DOHH2 (cell line): ENCODE measurements at regions not wholly inside any gene's neighbourhood (a gene's known extent, or its start where the extent isn't known, plus 50 kb on each side); places are given as distances from the start of the nearest gene placed in this dataset.

Experiments used
- H3F3A ChIP-seq: fragments of 200-600 bp; sonication (generic), shearing (Covaris generic); 2 replicates; pipeline ENCODE4 v1.6.0; 2016; ENCODE audit warnings: antibody characterized with exemption, mild to moderate bottlenecking; ENCODE audit not compliant: control insufficient read depth, insufficient read depth
- H3K27ac ChIP-seq: fragments of 200-600 bp; sonication (generic); 2 replicates; pipeline ENCODE4 v1.5.1; 2014; ENCODE audit warnings: low read depth, mild to moderate bottlenecking, low read length, moderate library complexity
- H3K27me3 ChIP-seq: fragments of 200-600 bp; sonication (generic); 2 replicates; pipeline ENCODE4 v1.6.1; 2014; ENCODE audit warnings: mild to moderate bottlenecking, low read length, mixed read lengths; ENCODE audit not compliant: control insufficient read depth
- H3K36me3 ChIP-seq: fragments of 200-600 bp; sonication (generic); 2 replicates; pipeline ENCODE4 v1.6.1; 2014; ENCODE audit warnings: mild to moderate bottlenecking, low read length, moderate library complexity, mixed read lengths; ENCODE audit not compliant: control insufficient read depth
- H3K4me1 ChIP-seq: fragments of 200-600 bp; sonication (generic); 2 replicates; pipeline ENCODE4 v1.6.1; 2014; ENCODE audit warnings: mild to moderate bottlenecking, low read length, mixed read lengths; ENCODE audit not compliant: control insufficient read depth
- H3K4me2 ChIP-seq: fragments of 200-600 bp; sonication (generic); 2 replicates; pipeline ENCODE4 v1.6.0; 2014; ENCODE audit warnings: mild to moderate bottlenecking, low read length, moderate library complexity
- H3K4me3 ChIP-seq: fragments of 200-600 bp; sonication (generic); 2 replicates; pipeline ENCODE4 v1.5.1; 2014; ENCODE audit warnings: mild to moderate bottlenecking, low read length, mixed read lengths
- H3K79me2 ChIP-seq: fragments of 200-600 bp; sonication (generic); 2 replicates; pipeline ENCODE4 v1.6.1; 2014; ENCODE audit warnings: mild to moderate bottlenecking, low read length, mixed read lengths; ENCODE audit not compliant: control insufficient read depth
- H3K9me2 ChIP-seq: fragments of 200-600 bp; sonication (generic); replicated peaks from 2 replicates; pipeline ENCODE4 v1.6.1; 2014; ENCODE audit warnings: mild to moderate bottlenecking, low read length, mixed read lengths; ENCODE audit not compliant: control insufficient read depth
- H3K9me3 ChIP-seq: fragments of 200-600 bp; sonication (generic); 2 replicates; pipeline ENCODE4 v1.6.1; 2014; ENCODE audit warnings: antibody characterized with exemption, low read length, mixed read lengths; ENCODE audit not compliant: control insufficient read depth, insufficient read depth
- H4K20me1 ChIP-seq: fragments of 200-600 bp; sonication (generic); 2 replicates; pipeline ENCODE4 v1.6.0; 2014; ENCODE audit warnings: low read depth, mild to moderate bottlenecking, antibody characterized with exemption, low read length, moderate library complexity; ENCODE audit not compliant: control insufficient read depth, insufficient read depth
- CTCF ChIP-seq: fragments of 200-600 bp; sonication (generic); IDR thresholded peaks from one replicate; pipeline ENCODE4 v1.5.1; 2014; ENCODE audit warnings: antibody characterized with exemption, mild to moderate bottlenecking, low read depth, low read length; ENCODE audit not compliant: poor library complexity, severe bottlenecking
- EZH2phosphoT487 ChIP-seq: fragments of 200-600 bp; sonication (generic); IDR thresholded peaks from 2 replicates; pipeline ENCODE4 v1.6.1; 2017; ENCODE audit warnings: borderline replicate concordance, mild to moderate bottlenecking, antibody characterized with exemption, low read length, moderate library complexity, mixed read lengths

DNA sequence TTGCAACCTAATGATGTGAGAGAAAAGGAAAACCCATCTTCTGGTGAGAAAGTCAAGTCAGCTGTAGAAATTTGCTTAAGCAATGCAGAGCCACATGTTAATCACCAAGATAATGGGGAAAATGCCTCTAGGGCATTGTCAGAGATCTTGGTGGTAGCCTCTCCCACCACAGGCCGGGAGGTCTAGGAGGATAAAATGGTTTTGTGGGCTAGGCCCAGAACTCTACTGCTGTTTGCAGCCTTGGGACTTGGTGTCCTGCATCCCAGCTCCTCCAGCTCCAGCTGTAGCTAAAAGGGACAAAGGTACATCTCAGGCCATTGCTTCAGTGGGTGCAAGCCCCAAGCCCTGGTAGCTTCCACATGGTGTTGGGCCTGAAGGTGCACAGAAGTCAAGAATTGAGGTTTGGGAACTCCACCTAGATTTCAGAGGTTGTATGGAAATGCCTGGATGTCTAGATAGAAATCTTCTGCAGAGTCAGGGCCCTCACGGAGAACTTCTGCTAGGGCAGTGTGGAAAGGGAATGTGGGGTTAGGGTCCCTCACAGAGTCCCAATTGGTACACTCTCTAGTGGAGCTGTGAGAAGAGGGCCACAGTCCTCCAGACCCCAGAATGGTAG is 382.2 kb upstream of the KLHL1 start:
- no peaks in the 10 kb centered on the region for H3K79me2 ChIP-seq
- H3K4me1 ChIP-seq: no peaks in the 10 kb centered on the region
- no peak overlapping the region for H3K27ac ChIP-seq
- no peaks in the 10 kb centered on the region for H4K20me1 ChIP-seq
- no peaks in the 10 kb centered on the region for H3K36me3 ChIP-seq
- H3K27me3 ChIP-seq: no peaks in the 10 kb centered on the region
- no peak overlapping the region for H3K4me2 ChIP-seq
- no peaks in the 10 kb centered on the region for H3F3A ChIP-seq
- no peak overlapping the region for H3K4me3 ChIP-seq
- no peaks in the 10 kb centered on the region for H3K9me2 ChIP-seq
- peaks cover 7% of the 10 kb centered on the region; the same call in 1 of the 2 replicates for H3K9me3 ChIP-seq
- no peak for TF ChIP-seq EZH2phosphoT487
- TF ChIP-seq CTCF: no peak

DNA sequence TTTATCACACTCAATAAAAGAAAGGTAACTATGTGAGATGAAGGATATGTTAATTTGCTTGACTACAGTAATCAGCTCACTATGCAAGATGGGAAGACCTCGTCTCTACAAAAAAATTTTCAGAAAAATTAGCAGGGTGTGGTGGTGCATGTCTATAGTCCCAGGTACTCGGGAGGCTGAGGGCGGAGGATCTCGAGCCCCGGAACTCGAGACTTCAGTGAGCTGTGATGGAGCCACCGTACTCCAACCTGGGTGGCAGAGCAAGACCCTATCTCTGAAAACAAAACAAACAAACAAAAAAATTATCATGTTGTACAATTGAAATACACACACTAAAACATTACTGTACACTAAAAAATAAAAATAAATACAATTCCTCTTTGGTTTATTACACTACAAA is 376.7 kb upstream of the KLHL1 start:
- H3K4me2 ChIP-seq: no peak overlapping the region
- H3K27ac ChIP-seq: no peak overlapping the region
- H4K20me1 ChIP-seq: no peaks in the 10 kb centered on the region
- no peaks in the 10 kb centered on the region for H3K27me3 ChIP-seq
- TF ChIP-seq EZH2phosphoT487 (no peak), CTCF (no peak)
- no peak overlapping the region for H3K4me3 ChIP-seq
- no peaks in the 10 kb centered on the region for H3K79me2 ChIP-seq
- no peaks in the 10 kb centered on the region for H3K36me3 ChIP-seq
- no peaks in the 10 kb centered on the region for H3F3A ChIP-seq
- peaks cover under 1% of the 10 kb centered on the region; the same call in 1 of the 2 replicates for H3K9me3 ChIP-seq
- H3K4me1 ChIP-seq: no peaks in the 10 kb centered on the region
- no peaks in the 10 kb centered on the region for H3K9me2 ChIP-seq

DNA sequence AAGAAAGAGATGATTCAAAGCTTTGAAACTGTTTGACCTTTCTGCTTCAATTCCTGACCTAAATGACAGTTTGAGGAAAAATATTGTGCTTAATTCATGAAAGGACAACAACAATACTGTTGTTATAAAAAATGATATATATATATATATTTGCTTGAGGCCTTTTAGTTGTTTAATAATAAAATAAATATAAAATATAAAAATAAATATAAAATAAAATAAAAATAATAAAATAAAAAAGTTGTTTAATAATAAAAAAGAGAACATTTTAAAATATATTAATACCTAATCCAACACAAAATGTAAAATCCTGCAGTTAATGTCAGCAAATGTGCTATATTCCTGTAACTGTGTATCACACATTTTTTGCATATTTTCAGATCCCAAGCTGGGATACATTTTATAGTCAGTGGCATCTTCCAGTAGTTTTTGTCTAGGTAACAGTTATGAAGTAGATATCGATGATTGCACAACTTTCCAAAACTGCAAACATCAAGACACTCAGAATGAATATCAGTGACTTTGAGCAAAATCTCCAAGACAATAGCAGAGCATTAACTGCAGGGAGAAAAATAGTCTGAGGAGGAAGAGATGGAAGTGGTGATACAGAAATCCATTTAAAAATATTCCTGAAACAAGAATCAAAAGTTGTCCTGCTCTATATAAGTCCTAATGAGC is 375.5 kb upstream of the KLHL1 start:
- TF ChIP-seq EZH2phosphoT487: no peak
- no peak for TF ChIP-seq CTCF
- Histone ChIP-seq H3K27ac (no peak overlapping the region), H3K4me3 (no peak overlapping the region), H3K4me2 (no peak overlapping the region), H3K79me2 (no peaks in the 10 kb centered on the region), H3F3A (no peaks in the 10 kb centered on the region), H4K20me1 (no peaks in the 10 kb centered on the region), H3K36me3 (no peaks in the 10 kb centered on the region), H3K4me1 (no peaks in the 10 kb centered on the region), H3K27me3 (no peaks in the 10 kb centered on the region), H3K9me3 (no peaks in the 10 kb centered on the region), H3K9me2 (no peaks in the 10 kb centered on the region)
